Neural cell (in vitro differentiated cells): ENCODE measurements at regions not wholly inside any gene's neighbourhood (a gene's known extent, or its start where the extent isn't known, plus 50 kb on each side); places are given as distances from the start of the nearest gene placed in this dataset.

Experiments used
- H2AFZ ChIP-seq: fragments of 200-600, 300-800 bp; sonication (generic), shearing (Covaris generic); 2 replicates; pipeline ENCODE4 v1.6.0; 2014; ENCODE audit warnings: low read depth, mild to moderate bottlenecking, antibody characterized with exemption, low read length, moderate library complexity
- H3F3A ChIP-seq: fragments of 200-600 bp; shearing (Covaris generic); 2 replicates; pipeline ENCODE4 v1.6.1; 2016; ENCODE audit warnings: mild to moderate bottlenecking, moderate library complexity, mixed read lengths, antibody characterized with exemption, low read length; ENCODE audit not compliant: insufficient read depth, poor library complexity, severe bottlenecking
- H3K27ac ChIP-seq: fragments of 200-600, 300-800 bp; sonication (generic), shearing (Covaris generic); 2 replicates; pipeline ENCODE4 v1.5.1; 2014; ENCODE audit warnings: mild to moderate bottlenecking, low read length, moderate library complexity
- H3K27me3 ChIP-seq: fragments of 300-800, 200-600 bp; sonication (generic), shearing (Covaris generic); 2 replicates; pipeline ENCODE4 v1.6.0; 2014; ENCODE audit warnings: mild to moderate bottlenecking, low read depth, low read length, moderate library complexity; ENCODE audit not compliant: insufficient read depth
- H3K36me3 ChIP-seq: fragments of 300-800, 200-600 bp; sonication (generic), shearing (Covaris generic); 2 replicates; pipeline ENCODE4 v1.5.1; 2014; ENCODE audit warnings: mild to moderate bottlenecking, antibody characterized with exemption, low read length, moderate library complexity; ENCODE audit not compliant: insufficient read depth
- H3K4me2 ChIP-seq: fragments of 300-800, 200-600 bp; sonication (generic), shearing (Covaris generic); 2 replicates; pipeline ENCODE4 v1.6.0; 2014; ENCODE audit warnings: mild to moderate bottlenecking, low read length
- H3K4me3 ChIP-seq: fragments of 300-800, 200-600 bp; sonication (generic), shearing (Covaris generic); 2 replicates; pipeline ENCODE4 v1.5.1; 2014; ENCODE audit warnings: mild to moderate bottlenecking, low read length, moderate library complexity
- H3K79me2 ChIP-seq: fragments of 200-600 bp; shearing (Covaris generic); replicated peaks from 2 replicates; pipeline ENCODE4 v1.6.0; 2014; ENCODE audit warnings: mild to moderate bottlenecking, low read length, moderate library complexity; ENCODE audit not compliant: insufficient read depth
- H3K9ac ChIP-seq: fragments of 300-800, 200-600 bp; sonication (generic), shearing (Covaris generic); 2 replicates; pipeline ENCODE4 v1.6.1; 2016; ENCODE audit warnings: mild to moderate bottlenecking, low read length, mixed read lengths
- H3K9me2 ChIP-seq: fragments of 200-600 bp; shearing (Covaris generic); 2 replicates; pipeline ENCODE4 v1.6.1; 2016; ENCODE audit warnings: mild to moderate bottlenecking, low read length, mixed read lengths; ENCODE audit not compliant: insufficient read depth
- H3K9me3 ChIP-seq: fragments of 200-600, 300-800 bp; sonication (generic), shearing (Covaris generic); 2 replicates; pipeline ENCODE4 v1.6.1; 2016; ENCODE audit warnings: mild to moderate bottlenecking, mixed run types, low read length, moderate library complexity, mixed read lengths
- H4K20me1 ChIP-seq: fragments of 200-600 bp; shearing (Covaris generic); 2 replicates; pipeline ENCODE4 v1.6.1; 2016; ENCODE audit warnings: mild to moderate bottlenecking, mixed run types; ENCODE audit not compliant: insufficient read depth
- CTCF ChIP-seq: fragments of 450-650 bp; IDR thresholded peaks from 2 replicates; pipeline ENCODE4 v1.5.1; 2014; ENCODE audit warnings: antibody characterized with exemption, mild to moderate bottlenecking, moderate library complexity; ENCODE audit not compliant: poor library complexity, severe bottlenecking
- EP300 ChIP-seq: fragments of 450-650 bp; conservative IDR thresholded peaks from 2 replicates; pipeline ENCODE4 v1.6.1; 2014; ENCODE audit warnings: antibody characterized with exemption, mild to moderate bottlenecking, moderate library complexity; ENCODE audit not compliant: poor library complexity, severe bottlenecking
- EZH2 ChIP-seq: fragments of 200-600, 300-800 bp; shearing (Covaris generic), sonication (generic); IDR thresholded peaks from 2 replicates; pipeline ENCODE4 v1.6.1; 2014; ENCODE audit warnings: antibody characterized with exemption, low read length, borderline replicate concordance, mild to moderate bottlenecking; ENCODE audit not compliant: insufficient read depth, poor library complexity, severe bottlenecking
- MXI1 ChIP-seq: fragments of 450-650 bp; conservative IDR thresholded peaks from 2 replicates; pipeline ENCODE4 v1.6.1; 2014; ENCODE audit warnings: antibody characterized with exemption, mild to moderate bottlenecking; ENCODE audit not compliant: poor library complexity, severe bottlenecking
- POLR2AphosphoS5 ChIP-seq: IDR thresholded peaks from 2 replicates; pipeline ENCODE4 v1.6.1; 2012
- RAD21 ChIP-seq: fragments of 450-650 bp; conservative IDR thresholded peaks from 2 replicates; pipeline ENCODE4 v1.6.1; 2014; ENCODE audit warnings: antibody characterized with exemption, mild to moderate bottlenecking, moderate library complexity
- REST ChIP-seq: IDR thresholded peaks from 2 replicates; pipeline ENCODE4 v1.6.1; 2012; ENCODE audit warnings: borderline replicate concordance
- SMC3 ChIP-seq: fragments of 450-650 bp; conservative IDR thresholded peaks from 2 replicates; pipeline ENCODE4 v1.6.1; 2014; ENCODE audit warnings: antibody characterized with exemption, mild to moderate bottlenecking, moderate library complexity; ENCODE audit not compliant: poor library complexity
- TAF1 ChIP-seq: IDR thresholded peaks from 2 replicates; pipeline ENCODE4 v1.6.1; 2012; ENCODE audit warnings: low read depth

- Histone ChIP-seq H3F3A (no peaks in the 10 kb centered on the region), H3K27ac (no peak overlapping the region), H3K27me3 (no peaks in the 10 kb centered on the region), H3K9me3 (no peaks in the 10 kb centered on the region), H3K4me3 (no peak overlapping the region), H3K79me2 (no peaks in the 10 kb centered on the region), H2AFZ (no peak overlapping the region), H4K20me1 (no peaks in the 10 kb centered on the region), H3K9ac (no peak overlapping the region), H3K36me3 (no peaks in the 10 kb centered on the region), H3K9me2 (no peaks in the 10 kb centered on the region), H3K4me2 (no peak overlapping the region)
- TF ChIP-seq TAF1 (no peak), POLR2AphosphoS5 (no peak), EP300 (no peak), RAD21 (no peak), CTCF (no peak), REST (no peak), MXI1 (no peak), EZH2 (no peak), SMC3 (no peak)
Observed at GRCh38 chr2:52732849-52733395, 1034.7 kb upstream of the CHAC2 start.

GRCh38 chr2:52724585-52724984 lies 1043.0 kb upstream of the CHAC2 start:
- no peaks in the 10 kb centered on the region for H3K36me3 ChIP-seq
- no peaks in the 10 kb centered on the region for H3K9me3 ChIP-seq
- no peak overlapping the region for H3K4me2 ChIP-seq
- no peak overlapping the region for H3K4me3 ChIP-seq
- H3K27me3 ChIP-seq = no peaks in the 10 kb centered on the region
- H3K9ac ChIP-seq = no peak overlapping the region
- H3F3A ChIP-seq = no peaks in the 10 kb centered on the region
- no peaks in the 10 kb centered on the region for H3K79me2 ChIP-seq
- H4K20me1 ChIP-seq = no peaks in the 10 kb centered on the region
- no peak for TF ChIP-seq CTCF
- no peak for TF ChIP-seq TAF1
- TF ChIP-seq RAD21 = no peak
- no peak for TF ChIP-seq EZH2
- TF ChIP-seq SMC3 = no peak
- no peak for TF ChIP-seq REST
- TF ChIP-seq POLR2AphosphoS5 = no peak
- TF ChIP-seq EP300 = no peak
- no peak for TF ChIP-seq MXI1
- H3K9me2 ChIP-seq = no peaks in the 10 kb centered on the region
- H3K27ac ChIP-seq = no peak overlapping the region
- H2AFZ ChIP-seq = no peak overlapping the region
